HG02885 (cell line): ENCODE measurements at regions not wholly inside any gene's neighbourhood (a gene's known extent, or its start where the extent isn't known, plus 50 kb on each side); places are given as distances from the start of the nearest gene placed in this dataset.
"Not testable (repeated sequence)": the region's sequence is repeated elsewhere in the genome, so short reads cannot be mapped to it uniquely, and the experiment has no call there.

Experiments used
- ATAC-seq: cut with Tn5 transposase; IDR thresholded peaks from one replicate; pipeline ENCODE4 v1.9.1; 2021; ENCODE audit warnings: mild to moderate bottlenecking; ENCODE audit not compliant: unreplicated experiment, poor library complexity

- not testable (repeated sequence) for ATAC-seq
Measured at GRCh38 chr21:6092401-6092800, 4429.0 kb upstream of the TPTE start.

- ATAC-seq = not testable (repeated sequence)
Measured at GRCh38 chr21:6093419-6093818, 4428.0 kb upstream of the TPTE start.

GRCh38 chr21:6093870-6094269, 4427.5 kb upstream of the TPTE start:
- ATAC-seq = not testable (repeated sequence)

- ATAC-seq = not testable (repeated sequence)
Measured at GRCh38 chr21:6095304-6095703, 4426.1 kb upstream of the TPTE start.

- ATAC-seq = not testable (repeated sequence)
Measured at GRCh38 chr21:6096560-6097424, 4424.6 kb upstream of the TPTE start.

GRCh38 chr21:6097736-6098135, 4423.6 kb upstream of the TPTE start:
- not testable (repeated sequence) for ATAC-seq

- not testable (repeated sequence) for ATAC-seq
Measured at GRCh38 chr21:6098191-6098935, 4423.0 kb upstream of the TPTE start.

- not testable (repeated sequence) for ATAC-seq
Measured at GRCh38 chr21:6101588-6101987, 4419.8 kb upstream of the TPTE start.

- not testable (repeated sequence) for ATAC-seq
Measured at GRCh38 chr21:6104546-6104945, 4416.8 kb upstream of the TPTE start.

GRCh38 chr21:6106686-6107567, 4414.5 kb upstream of the TPTE start:
- not testable (repeated sequence) for ATAC-seq

GRCh38 chr21:6108894-6109293, 4412.5 kb upstream of the TPTE start:
- not testable (repeated sequence) for ATAC-seq

- ATAC-seq = not testable (repeated sequence)
Measured at GRCh38 chr21:6109774-6110173, 4411.6 kb upstream of the TPTE start.

GRCh38 chr21:6110716-6111343, 4410.6 kb upstream of the TPTE start:
- ATAC-seq = peak; percentile 85

- ATAC-seq = not testable (repeated sequence)
Measured at GRCh38 chr21:6111354-6111753, 4410.0 kb upstream of the TPTE start.

GRCh38 chr21:6118336-6118735, 4403.0 kb upstream of the TPTE start:
- ATAC-seq = not testable (repeated sequence)

GRCh38 chr21:6120863-6121262, 4400.5 kb upstream of the TPTE start:
- ATAC-seq = not testable (repeated sequence)

GRCh38 chr21:6122629-6123028, 4398.8 kb upstream of the TPTE start:
- not testable (repeated sequence) for ATAC-seq

GRCh38 chr21:6123224-6123623, 4398.2 kb upstream of the TPTE start:
- ATAC-seq = not testable (repeated sequence)

- ATAC-seq = not testable (repeated sequence)
Measured at GRCh38 chr21:6125549-6126240, 4395.7 kb upstream of the TPTE start.
